Spinal cord (tissue), 10 donors: ENCODE measurements at regions not wholly inside any gene's neighbourhood (a gene's known extent, or its start where the extent isn't known, plus 50 kb on each side); places are given as distances from the start of the nearest gene placed in this dataset. TPM values are rescaled to one million over a fixed set of nuclear protein-coding genes. Genes with fewer than 3 reads are reported as not detected.

Source experiments
- DNase-seq, 6 donors: peaks; one replicate each; pipeline versions ENCODE4 v3.0.0 to v3.0.0-alpha.2; 2013 to 2015; ENCODE audit warnings: low spot score in 6 of 6, low read depth in 4 of 6
- H3K27ac ChIP-seq: one replicate; pipeline ENCODE4 v1.5.1; 2013; ENCODE audit warnings: low read depth, low read length, control low read depth
- H3K27me3 ChIP-seq: one replicate; pipeline ENCODE4 v1.6.1; 2013; ENCODE audit warnings: low read length; ENCODE audit not compliant: control insufficient read depth, insufficient read depth
- H3K36me3 ChIP-seq: one replicate; pipeline ENCODE4 v1.6.1; 2013; ENCODE audit warnings: low read length; ENCODE audit not compliant: control insufficient read depth, insufficient read depth
- H3K4me1 ChIP-seq: one replicate; pipeline ENCODE4 v1.6.1; 2013; ENCODE audit warnings: low read length; ENCODE audit not compliant: control insufficient read depth, insufficient read depth
- H3K4me3 ChIP-seq: one replicate; pipeline ENCODE4 v1.5.1; 2013; ENCODE audit warnings: low read depth, low read length, control low read depth
- H3K9me3 ChIP-seq: one replicate; pipeline ENCODE4 v1.6.1; 2013; ENCODE audit warnings: low read length; ENCODE audit not compliant: control insufficient read depth, insufficient read depth
- WGBS: methylation state at CpG from one replicate; pipeline ENCODE4 v1.1.5; 2013; ENCODE audit warnings: missing lambda C conversion rate; ENCODE audit not compliant: insufficient coverage; 5-methylcytosine and 5-hydroxymethylcytosine counted together
- small RNA-seq: library from RNA; depleted of rRNA; stranded (forward); fragments of <200 nt; gene quantifications from one replicate; pipeline ENCODE3, GENCODE V24; 2014; ENCODE audit warnings: low replicate concordance
- donor health status: healthy.

GRCh38 chrX:95071052-95071451, 1397.0 kb downstream of the FAM133A start:
- no peaks in the 10 kb centered on the region for H3K4me1 ChIP-seq
- H3K36me3 ChIP-seq, result no peaks in the 10 kb centered on the region
- no peak for DNase-seq
- peaks cover 2% of the 10 kb centered on the region for H3K27me3 ChIP-seq
- H3K9me3 ChIP-seq, result no peaks in the 10 kb centered on the region
- no peak overlapping the region for H3K4me3 ChIP-seq
- WGBS, result no CpG with 5 or more reads among the region's 1 CpG
- H3K27ac ChIP-seq, result no peak overlapping the region

DNA sequence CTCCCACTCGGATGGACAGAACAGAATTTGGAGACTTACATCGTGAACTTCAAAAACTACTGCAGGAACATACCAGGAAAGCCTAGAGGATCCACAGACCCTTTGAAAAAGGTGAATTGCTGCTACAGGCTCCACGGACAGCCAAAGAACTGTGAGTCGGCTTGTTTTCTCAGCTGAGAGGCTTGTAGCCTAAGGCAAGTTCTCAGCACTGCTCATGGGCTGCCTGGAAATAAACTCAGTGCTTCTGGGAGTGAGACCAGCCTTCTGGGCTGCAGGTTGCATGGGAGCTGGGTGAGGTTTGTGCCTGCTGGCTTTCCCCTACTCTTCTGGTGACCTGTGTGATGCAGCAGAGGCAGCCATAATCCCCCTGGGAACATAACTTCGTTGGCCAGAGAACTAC, 1397.6 kb downstream of the FAM133A start:
- Histone ChIP-seq H3K4me3 (no peak overlapping the region), H3K27me3 (peaks cover 2% of the 10 kb centered on the region), H3K4me1 (no peaks in the 10 kb centered on the region), H3K9me3 (no peaks in the 10 kb centered on the region), H3K36me3 (no peaks in the 10 kb centered on the region), H3K27ac (no peak overlapping the region)
- 69% methylated on average over 5 of the region's 5 CpGs for WGBS
- no peak for DNase-seq

DNA sequence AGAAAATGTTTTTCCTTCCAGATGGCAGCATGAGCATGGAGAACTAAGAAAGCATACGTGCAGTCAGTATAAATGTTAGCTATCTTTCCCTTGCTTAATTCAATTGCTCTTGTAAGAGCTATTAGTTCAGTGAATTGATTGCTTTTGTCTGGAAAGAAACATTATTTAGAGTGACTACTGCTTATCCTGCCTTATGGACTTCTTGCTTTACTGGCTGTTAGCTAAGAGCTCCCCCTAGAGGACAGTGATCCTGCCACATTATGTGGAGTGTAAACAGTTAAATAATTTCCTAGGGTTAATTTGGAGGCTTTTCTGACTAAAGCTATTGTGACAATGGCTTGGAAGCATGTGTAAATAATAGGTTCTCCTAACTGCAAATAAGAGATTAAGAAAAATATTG, 1402.4 kb downstream of the FAM133A start:
- no peaks in the 10 kb centered on the region for H3K36me3 ChIP-seq
- peaks cover 2% of the 10 kb centered on the region for H3K27me3 ChIP-seq
- no peak overlapping the region for H3K27ac ChIP-seq
- H3K4me3 ChIP-seq, result no peak overlapping the region
- H3K9me3 ChIP-seq, result no peaks in the 10 kb centered on the region
- DNase-seq, result peak in 1 of 6 donors; percentile 2
- WGBS, result no CpG with 5 or more reads among the region's 1 CpG
- no peaks in the 10 kb centered on the region for H3K4me1 ChIP-seq

- Histone ChIP-seq H3K27ac (peak overlapping the region; percentile 36), H3K36me3 (no peaks in the 10 kb centered on the region), H3K27me3 (peaks cover 4% of the 10 kb centered on the region), H3K4me1 (no peaks in the 10 kb centered on the region), H3K4me3 (no peak overlapping the region), H3K9me3 (no peaks in the 10 kb centered on the region)
- DNase-seq, result peak; percentile 1 to 68 (median 26)
- WGBS, result 49% methylated on average over 3 of the region's 4 CpGs
Observed at GRCh38 chrX:95101851-95102390, 1427.9 kb downstream of the FAM133A start.

DNA sequence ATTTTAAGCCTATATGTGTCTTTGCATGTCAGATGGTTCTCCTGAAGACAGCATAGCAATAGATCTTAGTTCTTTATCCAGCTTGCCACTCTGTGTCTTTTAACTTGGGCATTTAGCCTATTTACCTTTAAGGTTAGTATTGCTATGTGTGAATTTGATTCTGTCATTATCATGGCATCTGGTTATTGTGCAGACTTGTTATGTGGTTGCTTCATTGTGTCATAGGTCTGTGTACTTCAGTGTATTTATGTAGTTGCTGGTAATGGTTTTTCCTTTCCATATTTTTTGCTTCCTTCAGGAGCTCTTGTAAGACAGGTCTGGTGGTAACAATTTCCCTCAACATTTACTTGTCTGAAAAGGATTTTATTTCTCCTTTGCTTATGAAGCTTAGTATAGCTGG, 1443.5 kb downstream of the FAM133A start:
- H3K9me3 ChIP-seq, result no peaks in the 10 kb centered on the region
- no peak overlapping the region for H3K27ac ChIP-seq
- no peaks in the 10 kb centered on the region for H3K4me1 ChIP-seq
- no peak for DNase-seq
- H3K36me3 ChIP-seq, result no peaks in the 10 kb centered on the region
- no peaks in the 10 kb centered on the region for H3K27me3 ChIP-seq
- no peak overlapping the region for H3K4me3 ChIP-seq

GRCh38 chrX:95145848-95146490, 1472.0 kb downstream of the FAM133A start:
- Histone ChIP-seq H3K27me3 (no peaks in the 10 kb centered on the region), H3K36me3 (no peaks in the 10 kb centered on the region), H3K27ac (no peak overlapping the region), H3K4me3 (no peak overlapping the region), H3K9me3 (no peaks in the 10 kb centered on the region), H3K4me1 (no peaks in the 10 kb centered on the region)
- DNase-seq, result no peak
- WGBS, result 62% methylated on average over 2 of the region's 4 CpGs

GRCh38 chrX:95152810-95153209, 1478.8 kb downstream of the FAM133A start:
- Histone ChIP-seq H3K27me3 (peaks cover 4% of the 10 kb centered on the region), H3K36me3 (no peaks in the 10 kb centered on the region), H3K4me3 (no peak overlapping the region), H3K9me3 (no peaks in the 10 kb centered on the region), H3K4me1 (no peaks in the 10 kb centered on the region), H3K27ac (no peak overlapping the region)
- WGBS, result 98% methylated on average over 3 of the region's 4 CpGs
- DNase-seq, result no peak

GRCh38 chrX:95156566-95156965, 1482.6 kb downstream of the FAM133A start:
- no peaks in the 10 kb centered on the region for H3K9me3 ChIP-seq
- H3K4me1 ChIP-seq, result no peaks in the 10 kb centered on the region
- DNase-seq, result no peak
- H3K36me3 ChIP-seq, result no peaks in the 10 kb centered on the region
- no peak overlapping the region for H3K27ac ChIP-seq
- H3K27me3 ChIP-seq, result peaks cover 4% of the 10 kb centered on the region
- no peak overlapping the region for H3K4me3 ChIP-seq

Small RNAs in the stretch of these regions (small RNA-seq; reads per million reads assigned to genes)
- gene MIR548M, result not detected
